GM10248 (cell line): ENCODE measurements at regions not wholly inside any gene's neighbourhood (a gene's known extent, or its start where the extent isn't known, plus 50 kb on each side); places are given as distances from the start of the nearest gene placed in this dataset.

ENCODE experiments used
- CTCF ChIA-PET: fragments of 300-600 bp; sonication (Branson Sonifier 250); formaldehyde crosslinking; extraction: SDS; loops from one replicate; lab custom pipeline; 2021; ENCODE audit warnings: antibody characterized with exemption; lab: Yijun Ruan, JAX
- POLR2A ChIA-PET: fragments of 350-650 bp; sonication (Branson Sonifier 250); formaldehyde crosslinking; extraction: SDS; loops from one replicate; lab custom pipeline; 2020; ENCODE audit warnings: antibody characterized with exemption; lab: Yijun Ruan, JAX
- DNase-seq: peaks from one replicate; pipeline ENCODE4 v3.0.0; 2012; ENCODE audit errors: extremely low spot score
- CTCF ChIP-seq: IDR thresholded peaks from 2 replicates; pipeline ENCODE4 v1.5.1; 2012; ENCODE audit warnings: mild to moderate bottlenecking, low read depth; ENCODE audit errors: extremely low read depth, missing control alignments, control extremely low read depth

GRCh38 chr1:13990939-13991338, 291.0 kb downstream of the PRDM2 start:
- TF ChIP-seq CTCF, result no peak
- DNase-seq, result no peak
- ChIA-PET POLR2A (no interaction called here), CTCF (no interaction called here)

GRCh38 chr1:13992489-13993285, 292.7 kb downstream of the PRDM2 start:
- CTCF ChIA-PET, result no interaction called here

GRCh38 chr1:13994386-13994785, 294.4 kb downstream of the PRDM2 start:
- DNase-seq, result no peak
- POLR2A ChIA-PET, result no interaction called here
- no peak for TF ChIP-seq CTCF
- CTCF ChIA-PET, result no interaction called here

More at GRCh38 chr1:13992489-13993285, 292.7 kb downstream of the PRDM2 start:
- DNase-seq, result no peak
- POLR2A ChIA-PET, result no interaction called here
- TF ChIP-seq CTCF, result no peak

- POLR2A ChIA-PET, result no interaction called here
- no peak for TF ChIP-seq CTCF
Observed at GRCh38 chr1:13996334-13996733, 296.3 kb downstream of the PRDM2 start.

GRCh38 chr1:14003552-14003951, 303.6 kb downstream of the PRDM2 start:
- TF ChIP-seq CTCF, result no peak
- ChIA-PET POLR2A (no interaction called here), CTCF (no interaction called here)
- DNase-seq, result no peak

More at GRCh38 chr1:13996334-13996733, 296.3 kb downstream of the PRDM2 start:
- no peak for DNase-seq
- CTCF ChIA-PET, result no interaction called here

- TF ChIP-seq CTCF, result no peak
- POLR2A ChIA-PET, result no interaction called here
- CTCF ChIA-PET, result interaction anchor here (1.0 kb wide), 1 partner anchor 44 kb away, joined by 3 read pairs; no protein-coding TSS in a partner anchor
- no peak for DNase-seq
Observed at GRCh38 chr1:14009582-14009981, 309.6 kb downstream of the PRDM2 start.
